Neural cell (in vitro differentiated cells): ENCODE measurements at regions not wholly inside any gene's neighbourhood (a gene's known extent, or its start where the extent isn't known, plus 50 kb on each side); places are given as distances from the start of the nearest gene placed in this dataset.

Source experiments
- H2AFZ ChIP-seq: fragments of 200-600, 300-800 bp; sonication (generic), shearing (Covaris generic); 2 replicates; pipeline ENCODE4 v1.6.0; 2014; ENCODE audit warnings: low read depth, mild to moderate bottlenecking, antibody characterized with exemption, low read length, moderate library complexity
- H3F3A ChIP-seq: fragments of 200-600 bp; shearing (Covaris generic); 2 replicates; pipeline ENCODE4 v1.6.1; 2016; ENCODE audit warnings: mild to moderate bottlenecking, moderate library complexity, mixed read lengths, antibody characterized with exemption, low read length; ENCODE audit not compliant: insufficient read depth, poor library complexity, severe bottlenecking
- H3K27ac ChIP-seq: fragments of 200-600, 300-800 bp; sonication (generic), shearing (Covaris generic); 2 replicates; pipeline ENCODE4 v1.5.1; 2014; ENCODE audit warnings: mild to moderate bottlenecking, low read length, moderate library complexity
- H3K27me3 ChIP-seq: fragments of 300-800, 200-600 bp; sonication (generic), shearing (Covaris generic); 2 replicates; pipeline ENCODE4 v1.6.0; 2014; ENCODE audit warnings: mild to moderate bottlenecking, low read depth, low read length, moderate library complexity; ENCODE audit not compliant: insufficient read depth
- H3K36me3 ChIP-seq: fragments of 300-800, 200-600 bp; sonication (generic), shearing (Covaris generic); 2 replicates; pipeline ENCODE4 v1.5.1; 2014; ENCODE audit warnings: mild to moderate bottlenecking, antibody characterized with exemption, low read length, moderate library complexity; ENCODE audit not compliant: insufficient read depth
- H3K4me2 ChIP-seq: fragments of 300-800, 200-600 bp; sonication (generic), shearing (Covaris generic); 2 replicates; pipeline ENCODE4 v1.6.0; 2014; ENCODE audit warnings: mild to moderate bottlenecking, low read length
- H3K4me3 ChIP-seq: fragments of 300-800, 200-600 bp; sonication (generic), shearing (Covaris generic); 2 replicates; pipeline ENCODE4 v1.5.1; 2014; ENCODE audit warnings: mild to moderate bottlenecking, low read length, moderate library complexity
- H3K79me2 ChIP-seq: fragments of 200-600 bp; shearing (Covaris generic); replicated peaks from 2 replicates; pipeline ENCODE4 v1.6.0; 2014; ENCODE audit warnings: mild to moderate bottlenecking, low read length, moderate library complexity; ENCODE audit not compliant: insufficient read depth
- H3K9ac ChIP-seq: fragments of 300-800, 200-600 bp; sonication (generic), shearing (Covaris generic); 2 replicates; pipeline ENCODE4 v1.6.1; 2016; ENCODE audit warnings: mild to moderate bottlenecking, low read length, mixed read lengths
- H3K9me2 ChIP-seq: fragments of 200-600 bp; shearing (Covaris generic); 2 replicates; pipeline ENCODE4 v1.6.1; 2016; ENCODE audit warnings: mild to moderate bottlenecking, low read length, mixed read lengths; ENCODE audit not compliant: insufficient read depth
- H3K9me3 ChIP-seq: fragments of 200-600, 300-800 bp; sonication (generic), shearing (Covaris generic); 2 replicates; pipeline ENCODE4 v1.6.1; 2016; ENCODE audit warnings: mild to moderate bottlenecking, mixed run types, low read length, moderate library complexity, mixed read lengths
- H4K20me1 ChIP-seq: fragments of 200-600 bp; shearing (Covaris generic); 2 replicates; pipeline ENCODE4 v1.6.1; 2016; ENCODE audit warnings: mild to moderate bottlenecking, mixed run types; ENCODE audit not compliant: insufficient read depth
- EP300 ChIP-seq: fragments of 450-650 bp; conservative IDR thresholded peaks from 2 replicates; pipeline ENCODE4 v1.6.1; 2014; ENCODE audit warnings: antibody characterized with exemption, mild to moderate bottlenecking, moderate library complexity; ENCODE audit not compliant: poor library complexity, severe bottlenecking
- EZH2 ChIP-seq: fragments of 200-600, 300-800 bp; shearing (Covaris generic), sonication (generic); IDR thresholded peaks from 2 replicates; pipeline ENCODE4 v1.6.1; 2014; ENCODE audit warnings: antibody characterized with exemption, low read length, borderline replicate concordance, mild to moderate bottlenecking; ENCODE audit not compliant: insufficient read depth, poor library complexity, severe bottlenecking
- MXI1 ChIP-seq: fragments of 450-650 bp; conservative IDR thresholded peaks from 2 replicates; pipeline ENCODE4 v1.6.1; 2014; ENCODE audit warnings: antibody characterized with exemption, mild to moderate bottlenecking; ENCODE audit not compliant: poor library complexity, severe bottlenecking
- POLR2AphosphoS5 ChIP-seq: IDR thresholded peaks from 2 replicates; pipeline ENCODE4 v1.6.1; 2012
- RAD21 ChIP-seq: fragments of 450-650 bp; conservative IDR thresholded peaks from 2 replicates; pipeline ENCODE4 v1.6.1; 2014; ENCODE audit warnings: antibody characterized with exemption, mild to moderate bottlenecking, moderate library complexity
- SMC3 ChIP-seq: fragments of 450-650 bp; conservative IDR thresholded peaks from 2 replicates; pipeline ENCODE4 v1.6.1; 2014; ENCODE audit warnings: antibody characterized with exemption, mild to moderate bottlenecking, moderate library complexity; ENCODE audit not compliant: poor library complexity
- TAF1 ChIP-seq: IDR thresholded peaks from 2 replicates; pipeline ENCODE4 v1.6.1; 2012; ENCODE audit warnings: low read depth
- TF ChIP-seq, protein P1 (sequence below): fragments of 450-650 bp; IDR thresholded peaks from 2 replicates; pipeline ENCODE4 v1.5.1; 2014; ENCODE audit warnings: antibody characterized with exemption, mild to moderate bottlenecking, moderate library complexity; ENCODE audit not compliant: poor library complexity, severe bottlenecking
- TF ChIP-seq, protein P2 (sequence below): IDR thresholded peaks from 2 replicates; pipeline ENCODE4 v1.6.1; 2012; ENCODE audit warnings: borderline replicate concordance

GRCh38 chr5:82613891-82614290 is 335.7 kb upstream of the RPS23 start:
- H3K9ac ChIP-seq, result no peak overlapping the region
- H3K36me3 ChIP-seq, result no peaks in the 10 kb centered on the region
- no peaks in the 10 kb centered on the region for H3F3A ChIP-seq
- H3K4me3 ChIP-seq, result no peak overlapping the region
- no peaks in the 10 kb centered on the region for H3K9me2 ChIP-seq
- no peaks in the 10 kb centered on the region for H3K27me3 ChIP-seq
- no peak overlapping the region for H2AFZ ChIP-seq
- H4K20me1 ChIP-seq, result no peaks in the 10 kb centered on the region
- H3K9me3 ChIP-seq, result no peaks in the 10 kb centered on the region
- H3K27ac ChIP-seq, result no peak overlapping the region
- no peaks in the 10 kb centered on the region for H3K79me2 ChIP-seq
- TF ChIP-seq, protein P1, sequence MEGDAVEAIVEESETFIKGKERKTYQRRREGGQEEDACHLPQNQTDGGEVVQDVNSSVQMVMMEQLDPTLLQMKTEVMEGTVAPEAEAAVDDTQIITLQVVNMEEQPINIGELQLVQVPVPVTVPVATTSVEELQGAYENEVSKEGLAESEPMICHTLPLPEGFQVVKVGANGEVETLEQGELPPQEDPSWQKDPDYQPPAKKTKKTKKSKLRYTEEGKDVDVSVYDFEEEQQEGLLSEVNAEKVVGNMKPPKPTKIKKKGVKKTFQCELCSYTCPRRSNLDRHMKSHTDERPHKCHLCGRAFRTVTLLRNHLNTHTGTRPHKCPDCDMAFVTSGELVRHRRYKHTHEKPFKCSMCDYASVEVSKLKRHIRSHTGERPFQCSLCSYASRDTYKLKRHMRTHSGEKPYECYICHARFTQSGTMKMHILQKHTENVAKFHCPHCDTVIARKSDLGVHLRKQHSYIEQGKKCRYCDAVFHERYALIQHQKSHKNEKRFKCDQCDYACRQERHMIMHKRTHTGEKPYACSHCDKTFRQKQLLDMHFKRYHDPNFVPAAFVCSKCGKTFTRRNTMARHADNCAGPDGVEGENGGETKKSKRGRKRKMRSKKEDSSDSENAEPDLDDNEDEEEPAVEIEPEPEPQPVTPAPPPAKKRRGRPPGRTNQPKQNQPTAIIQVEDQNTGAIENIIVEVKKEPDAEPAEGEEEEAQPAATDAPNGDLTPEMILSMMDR, result no peak
- TF ChIP-seq EZH2 (no peak), MXI1 (no peak), TAF1 (no peak), RAD21 (no peak), SMC3 (no peak), POLR2AphosphoS5 (no peak), EP300 (no peak)
- TF ChIP-seq, protein P2, sequence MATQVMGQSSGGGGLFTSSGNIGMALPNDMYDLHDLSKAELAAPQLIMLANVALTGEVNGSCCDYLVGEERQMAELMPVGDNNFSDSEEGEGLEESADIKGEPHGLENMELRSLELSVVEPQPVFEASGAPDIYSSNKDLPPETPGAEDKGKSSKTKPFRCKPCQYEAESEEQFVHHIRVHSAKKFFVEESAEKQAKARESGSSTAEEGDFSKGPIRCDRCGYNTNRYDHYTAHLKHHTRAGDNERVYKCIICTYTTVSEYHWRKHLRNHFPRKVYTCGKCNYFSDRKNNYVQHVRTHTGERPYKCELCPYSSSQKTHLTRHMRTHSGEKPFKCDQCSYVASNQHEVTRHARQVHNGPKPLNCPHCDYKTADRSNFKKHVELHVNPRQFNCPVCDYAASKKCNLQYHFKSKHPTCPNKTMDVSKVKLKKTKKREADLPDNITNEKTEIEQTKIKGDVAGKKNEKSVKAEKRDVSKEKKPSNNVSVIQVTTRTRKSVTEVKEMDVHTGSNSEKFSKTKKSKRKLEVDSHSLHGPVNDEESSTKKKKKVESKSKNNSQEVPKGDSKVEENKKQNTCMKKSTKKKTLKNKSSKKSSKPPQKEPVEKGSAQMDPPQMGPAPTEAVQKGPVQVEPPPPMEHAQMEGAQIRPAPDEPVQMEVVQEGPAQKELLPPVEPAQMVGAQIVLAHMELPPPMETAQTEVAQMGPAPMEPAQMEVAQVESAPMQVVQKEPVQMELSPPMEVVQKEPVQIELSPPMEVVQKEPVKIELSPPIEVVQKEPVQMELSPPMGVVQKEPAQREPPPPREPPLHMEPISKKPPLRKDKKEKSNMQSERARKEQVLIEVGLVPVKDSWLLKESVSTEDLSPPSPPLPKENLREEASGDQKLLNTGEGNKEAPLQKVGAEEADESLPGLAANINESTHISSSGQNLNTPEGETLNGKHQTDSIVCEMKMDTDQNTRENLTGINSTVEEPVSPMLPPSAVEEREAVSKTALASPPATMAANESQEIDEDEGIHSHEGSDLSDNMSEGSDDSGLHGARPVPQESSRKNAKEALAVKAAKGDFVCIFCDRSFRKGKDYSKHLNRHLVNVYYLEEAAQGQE, result no peak
- H3K4me2 ChIP-seq, result no peak overlapping the region

DNA sequence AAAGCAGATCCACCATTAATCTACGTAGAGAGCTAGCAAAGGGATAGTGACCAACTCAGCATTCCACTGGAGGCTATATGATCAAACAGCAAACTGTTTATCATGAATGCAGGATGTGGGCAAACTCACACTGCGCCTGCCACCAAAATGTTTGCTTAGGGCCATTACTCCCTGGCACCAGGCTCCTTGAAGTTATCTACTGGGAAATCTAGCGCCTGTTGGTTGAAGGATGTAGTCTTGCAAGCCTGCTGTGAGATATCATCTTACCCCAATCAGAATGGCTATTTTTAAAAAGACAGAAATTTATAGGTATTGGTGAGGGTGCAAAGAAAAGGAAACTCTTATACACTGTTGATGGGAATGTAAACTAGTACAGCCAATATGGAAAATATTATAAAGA is 332.5 kb upstream of the RPS23 start:
- no peaks in the 10 kb centered on the region for H3K36me3 ChIP-seq
- no peaks in the 10 kb centered on the region for H3F3A ChIP-seq
- H3K27ac ChIP-seq, result no peak overlapping the region
- no peak overlapping the region for H3K9ac ChIP-seq
- H4K20me1 ChIP-seq, result no peaks in the 10 kb centered on the region
- no peaks in the 10 kb centered on the region for H3K9me2 ChIP-seq
- H3K4me2 ChIP-seq, result no peak overlapping the region
- H3K4me3 ChIP-seq, result no peak overlapping the region
- TF ChIP-seq RAD21 (no peak), TAF1 (no peak), SMC3 (no peak), EZH2 (no peak), MXI1 (no peak), POLR2AphosphoS5 (no peak), EP300 (no peak)
- TF ChIP-seq, protein P1, result no peak
- TF ChIP-seq, protein P2, result no peak
- no peaks in the 10 kb centered on the region for H3K79me2 ChIP-seq
- no peaks in the 10 kb centered on the region for H3K9me3 ChIP-seq
- no peaks in the 10 kb centered on the region for H3K27me3 ChIP-seq
- H2AFZ ChIP-seq, result no peak overlapping the region
